H1 (cell line): ENCODE measurements at regions not wholly inside any gene's neighbourhood (a gene's known extent, or its start where the extent isn't known, plus 50 kb on each side); places are given as distances from the start of the nearest gene placed in this dataset.

Source experiments
- TAF1 ChIP-seq: IDR thresholded peaks from 2 replicates; pipeline ENCODE4 v1.6.1; 2011; ENCODE audit warnings: mild to moderate bottlenecking, low read depth, low read length
- ZNF274 ChIP-seq: IDR thresholded peaks from 2 replicates; pipeline ENCODE4 v1.7.0; 2012; ENCODE audit warnings: low read length, borderline replicate concordance; ENCODE audit errors: extremely low read depth
- TF ChIP-seq, protein P1 (sequence below), 3 experiments: IDR thresholded peaks; 1 replicate in 2 of 3; 2 replicates in 1 of 3; pipeline versions ENCODE4 v1.5.1 to v1.6.1; 2011; ENCODE audit warnings: low read length in 3 of 3, mild to moderate bottlenecking in 3 of 3, inconsistent platforms in 2 of 3, low read depth in 1 of 3, moderate library complexity in 1 of 3; ENCODE audit not compliant: insufficient read depth in 1 of 3; ENCODE audit errors: control extremely low read depth in 1 of 3

- no peak for TF ChIP-seq TAF1
- TF ChIP-seq ZNF274, result no peak
- TF ChIP-seq, protein P1, sequence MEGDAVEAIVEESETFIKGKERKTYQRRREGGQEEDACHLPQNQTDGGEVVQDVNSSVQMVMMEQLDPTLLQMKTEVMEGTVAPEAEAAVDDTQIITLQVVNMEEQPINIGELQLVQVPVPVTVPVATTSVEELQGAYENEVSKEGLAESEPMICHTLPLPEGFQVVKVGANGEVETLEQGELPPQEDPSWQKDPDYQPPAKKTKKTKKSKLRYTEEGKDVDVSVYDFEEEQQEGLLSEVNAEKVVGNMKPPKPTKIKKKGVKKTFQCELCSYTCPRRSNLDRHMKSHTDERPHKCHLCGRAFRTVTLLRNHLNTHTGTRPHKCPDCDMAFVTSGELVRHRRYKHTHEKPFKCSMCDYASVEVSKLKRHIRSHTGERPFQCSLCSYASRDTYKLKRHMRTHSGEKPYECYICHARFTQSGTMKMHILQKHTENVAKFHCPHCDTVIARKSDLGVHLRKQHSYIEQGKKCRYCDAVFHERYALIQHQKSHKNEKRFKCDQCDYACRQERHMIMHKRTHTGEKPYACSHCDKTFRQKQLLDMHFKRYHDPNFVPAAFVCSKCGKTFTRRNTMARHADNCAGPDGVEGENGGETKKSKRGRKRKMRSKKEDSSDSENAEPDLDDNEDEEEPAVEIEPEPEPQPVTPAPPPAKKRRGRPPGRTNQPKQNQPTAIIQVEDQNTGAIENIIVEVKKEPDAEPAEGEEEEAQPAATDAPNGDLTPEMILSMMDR (IDR thresholded peaks at IDR 0.05; ENCODE audit: control extremely low read depth in 1 of 3, insufficient read depth in 1 of 3, low read depth in 1 of 3, low read length in 3 of 3), result no peak
These were observed 143.9 kb upstream of the MOCS2 start for GRCh38 chr5:53253421-53253871.
